ENCODE measurements at regions not wholly inside any gene's neighbourhood (a gene's known extent, or its start where the extent isn't known, plus 50 kb on each side); places are given as distances from the start of the nearest gene placed in this dataset.

DNA sequence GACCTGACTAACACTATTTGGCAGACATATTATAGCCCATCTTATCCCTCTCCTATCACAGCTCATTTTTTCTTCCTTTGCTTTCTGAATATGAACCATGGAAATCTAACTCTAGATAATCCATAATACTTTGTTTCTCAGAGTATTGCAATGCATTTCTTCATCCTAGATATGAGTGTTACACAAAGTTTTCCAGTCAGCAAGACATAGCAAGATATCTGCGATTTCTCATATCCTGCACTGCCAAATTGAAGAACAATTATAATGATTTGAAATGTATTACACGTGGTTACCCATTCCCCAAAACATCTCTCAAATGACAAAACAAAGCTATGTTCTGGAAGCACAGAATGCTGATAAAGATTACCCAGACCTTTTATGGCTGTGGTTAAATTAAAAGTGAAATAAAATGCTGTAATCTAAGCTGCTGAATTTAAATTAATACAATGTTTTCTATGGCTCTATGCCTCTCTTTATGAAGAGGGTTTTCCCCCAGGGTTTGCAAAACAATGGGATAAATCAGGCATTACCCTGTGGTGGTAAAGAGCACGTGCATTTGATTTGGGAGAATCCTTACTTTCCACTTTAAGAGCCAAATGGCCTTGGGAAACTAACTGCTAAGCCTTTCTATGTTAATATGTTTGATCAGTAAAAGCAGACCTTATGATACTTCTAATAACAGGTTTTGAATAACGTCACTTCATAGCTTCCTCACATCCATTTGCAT lies 1291.0 kb upstream of the CNTN5 start:
- Histone ChIP-seq H3K9me3 (ENCODE audit: insufficient read depth, low read length) (no peaks in the 10 kb centered on the region), H3K9me2 (replicated peaks; ENCODE audit: insufficient read depth, low read length) (no peaks in the 10 kb centered on the region), H3K36me3 (ENCODE audit: low read length) (no peaks in the 10 kb centered on the region), H4K20me1 (ENCODE audit: low read depth, low read length) (no peaks in the 10 kb centered on the region), H3F3A (ENCODE audit: insufficient read depth) (no peaks in the 10 kb centered on the region), H3K9ac (ENCODE audit: low read length) (no peak overlapping the region), H3K27ac (ENCODE audit: low read depth, low read length) (no peak overlapping the region), H3K27me3 (ENCODE audit: low read length) (no peaks in the 10 kb centered on the region), H3K4me2 (ENCODE audit: low read depth, low read length, poor library complexity, severe bottlenecking) (no peak overlapping the region), H2AFZ (ENCODE audit: low read depth, low read length, severe bottlenecking) (no peak overlapping the region), H3K79me2 (ENCODE audit: insufficient read depth, low read length) (no peaks in the 10 kb centered on the region), H3K4me3 (ENCODE audit: insufficient read depth, low read length, poor library complexity, severe bottlenecking) (no peak overlapping the region)
- TF ChIP-seq, protein P1, sequence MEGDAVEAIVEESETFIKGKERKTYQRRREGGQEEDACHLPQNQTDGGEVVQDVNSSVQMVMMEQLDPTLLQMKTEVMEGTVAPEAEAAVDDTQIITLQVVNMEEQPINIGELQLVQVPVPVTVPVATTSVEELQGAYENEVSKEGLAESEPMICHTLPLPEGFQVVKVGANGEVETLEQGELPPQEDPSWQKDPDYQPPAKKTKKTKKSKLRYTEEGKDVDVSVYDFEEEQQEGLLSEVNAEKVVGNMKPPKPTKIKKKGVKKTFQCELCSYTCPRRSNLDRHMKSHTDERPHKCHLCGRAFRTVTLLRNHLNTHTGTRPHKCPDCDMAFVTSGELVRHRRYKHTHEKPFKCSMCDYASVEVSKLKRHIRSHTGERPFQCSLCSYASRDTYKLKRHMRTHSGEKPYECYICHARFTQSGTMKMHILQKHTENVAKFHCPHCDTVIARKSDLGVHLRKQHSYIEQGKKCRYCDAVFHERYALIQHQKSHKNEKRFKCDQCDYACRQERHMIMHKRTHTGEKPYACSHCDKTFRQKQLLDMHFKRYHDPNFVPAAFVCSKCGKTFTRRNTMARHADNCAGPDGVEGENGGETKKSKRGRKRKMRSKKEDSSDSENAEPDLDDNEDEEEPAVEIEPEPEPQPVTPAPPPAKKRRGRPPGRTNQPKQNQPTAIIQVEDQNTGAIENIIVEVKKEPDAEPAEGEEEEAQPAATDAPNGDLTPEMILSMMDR (IDR thresholded peaks at IDR 0.05; ENCODE audit: insufficient read depth, low read length, poor library complexity, severe bottlenecking): no peak
- no peak for TF ChIP-seq EZH2phosphoT487 (conservative IDR thresholded peaks at IDR 0.05; ENCODE audit: low read length)

DNA sequence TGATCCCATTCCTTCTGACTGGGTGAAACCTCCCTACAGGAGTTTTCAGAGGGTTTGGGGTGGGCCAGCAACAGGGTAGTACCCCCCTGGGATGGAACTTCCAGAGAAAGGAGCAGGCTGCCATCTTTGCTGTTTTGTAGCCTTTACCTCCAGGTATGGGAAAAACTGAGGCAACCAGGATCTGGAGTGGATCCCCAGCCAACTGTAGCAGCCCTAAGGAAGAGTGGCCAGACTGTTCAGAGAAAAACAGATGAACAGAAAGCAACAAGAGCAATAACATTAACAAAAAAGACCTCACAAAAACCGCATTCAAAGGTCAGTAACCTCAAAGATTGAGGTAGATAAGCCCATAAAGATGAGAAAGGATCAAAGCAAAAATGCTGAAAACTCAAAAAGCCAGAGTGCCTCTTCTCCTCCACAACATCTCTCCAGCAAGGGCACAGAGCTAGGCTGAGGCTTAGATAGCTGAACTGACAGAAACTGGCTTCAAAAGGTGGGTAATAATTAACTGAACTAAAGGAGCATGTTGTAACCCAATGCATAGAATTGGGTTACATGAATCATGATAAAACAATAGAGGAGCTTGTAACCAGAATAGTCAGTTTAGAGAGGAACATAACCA lies 1288.6 kb upstream of the CNTN5 start:
- H2AFZ ChIP-seq (ENCODE audit: low read depth, low read length, severe bottlenecking): no peak overlapping the region
- H3F3A ChIP-seq (ENCODE audit: insufficient read depth): no peaks in the 10 kb centered on the region
- TF ChIP-seq, protein P1 (IDR thresholded peaks at IDR 0.05; ENCODE audit: insufficient read depth, low read length, poor library complexity, severe bottlenecking): no peak
- no peak for TF ChIP-seq EZH2phosphoT487 (conservative IDR thresholded peaks at IDR 0.05; ENCODE audit: low read length)
- no peaks in the 10 kb centered on the region for H3K79me2 ChIP-seq (ENCODE audit: insufficient read depth, low read length)
- H3K4me2 ChIP-seq (ENCODE audit: low read depth, low read length, poor library complexity, severe bottlenecking): no peak overlapping the region
- no peak overlapping the region for H3K27ac ChIP-seq (ENCODE audit: low read depth, low read length)
- no peaks in the 10 kb centered on the region for H4K20me1 ChIP-seq (ENCODE audit: low read depth, low read length)
- H3K36me3 ChIP-seq (ENCODE audit: low read length): no peaks in the 10 kb centered on the region
- no peaks in the 10 kb centered on the region for H3K9me2 ChIP-seq (replicated peaks; ENCODE audit: insufficient read depth, low read length)
- no peaks in the 10 kb centered on the region for H3K9me3 ChIP-seq (ENCODE audit: insufficient read depth, low read length)
- H3K4me3 ChIP-seq (ENCODE audit: insufficient read depth, low read length, poor library complexity, severe bottlenecking): no peak overlapping the region
- no peak overlapping the region for H3K9ac ChIP-seq (ENCODE audit: low read length)
- no peaks in the 10 kb centered on the region for H3K27me3 ChIP-seq (ENCODE audit: low read length)

DNA sequence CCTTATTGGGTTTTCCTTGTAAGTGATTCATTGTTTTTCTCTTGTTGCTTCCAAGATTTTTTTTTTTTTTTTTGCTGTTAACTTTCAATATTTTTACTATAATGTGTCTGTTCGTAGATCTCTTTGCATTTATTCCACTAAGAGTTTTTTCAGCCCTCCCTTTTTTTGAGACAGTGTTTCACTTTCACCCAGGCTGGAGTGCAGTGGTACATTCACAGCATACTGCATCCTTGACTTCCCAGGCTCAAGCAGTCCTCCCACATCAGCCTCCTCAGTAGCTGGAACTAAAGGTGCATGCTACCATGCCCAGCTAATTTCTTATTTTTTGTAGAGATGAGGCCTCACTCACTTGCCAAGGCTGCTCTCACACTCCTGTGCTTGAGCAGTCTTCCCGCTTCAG lies 1282.0 kb upstream of the CNTN5 start:
- Histone ChIP-seq H2AFZ (ENCODE audit: low read depth, low read length, severe bottlenecking) (no peak overlapping the region), H3K4me2 (ENCODE audit: low read depth, low read length, poor library complexity, severe bottlenecking) (no peak overlapping the region)

More for the DNA sequence above, 1282.0 kb upstream of the CNTN5 start:
- Histone ChIP-seq H3K9me3 (ENCODE audit: insufficient read depth, low read length) (no peaks in the 10 kb centered on the region), H3K9ac (ENCODE audit: low read length) (no peak overlapping the region), H3K27ac (ENCODE audit: low read depth, low read length) (no peak overlapping the region), H3K27me3 (ENCODE audit: low read length) (no peaks in the 10 kb centered on the region), H4K20me1 (ENCODE audit: low read depth, low read length) (no peaks in the 10 kb centered on the region), H3K4me3 (ENCODE audit: insufficient read depth, low read length, poor library complexity, severe bottlenecking) (no peak overlapping the region), H3K79me2 (ENCODE audit: insufficient read depth, low read length) (no peaks in the 10 kb centered on the region), H3F3A (ENCODE audit: insufficient read depth) (no peaks in the 10 kb centered on the region), H3K9me2 (replicated peaks; ENCODE audit: insufficient read depth, low read length) (no peaks in the 10 kb centered on the region), H3K36me3 (ENCODE audit: low read length) (no peaks in the 10 kb centered on the region)
- no peak for TF ChIP-seq EZH2phosphoT487 (conservative IDR thresholded peaks at IDR 0.05; ENCODE audit: low read length)
- TF ChIP-seq, protein P1 (IDR thresholded peaks at IDR 0.05; ENCODE audit: insufficient read depth, low read length, poor library complexity, severe bottlenecking): no peak
